Prostate gland (tissue), 2 donors: ENCODE measurements at regions not wholly inside any gene's neighbourhood (a gene's known extent, or its start where the extent isn't known, plus 50 kb on each side); places are given as distances from the start of the nearest gene placed in this dataset.

Experiments
- DNase-seq: peaks from one replicate; pipeline ENCODE4 v3.0.0-alpha.2; 2019; ENCODE audit warnings: low spot score
- H3K27ac ChIP-seq, 2 donors: fragments of 200-600 bp; sonication (generic); 2 replicates each; pipeline ENCODE4 v1.5.1; 2017 to 2019
- H3K27me3 ChIP-seq: fragments of 200-600 bp; sonication (generic); replicated peaks from 2 replicates; pipeline ENCODE4 v1.5.1; 2019; ENCODE audit not compliant: insufficient read depth
- H3K36me3 ChIP-seq, 2 donors: fragments of 200-600 bp; sonication (generic); 1 replicate in 1 of 2; 2 replicates in 1 of 2; pipeline versions ENCODE4 v1.5.1 to v1.8.1; 2017 to 2019
- H3K4me1 ChIP-seq: fragments of 200-600 bp; sonication (generic); replicated peaks from 2 replicates; pipeline ENCODE4 v1.5.1; 2019
- H3K4me3 ChIP-seq, 2 donors: fragments of 200-600 bp; sonication (generic); 2 replicates each; pipeline ENCODE4 v1.5.1; 2017 to 2019
- H3K9me3 ChIP-seq: fragments of 200-600 bp; sonication (generic); 2 replicates; pipeline ENCODE4 v1.5.1; 2017
- CTCF ChIP-seq, 4 experiments: fragments of 200-600 bp in 2 of 4; fragments of 450-650 bp in 2 of 4; sonication (generic) in 2 of 4; IDR thresholded peaks; 1 replicate in 3 of 4; 2 replicates in 1 of 4; pipeline ENCODE4 v1.5.1; 2016 to 2019; ENCODE audit warnings: antibody characterized with exemption in 4 of 4, mild to moderate bottlenecking in 2 of 4, moderate library complexity in 2 of 4
- POLR2A ChIP-seq: fragments of 450-650 bp; IDR thresholded peaks from one replicate; pipeline ENCODE4 v1.6.1; 2016; ENCODE audit warnings: antibody characterized with exemption, mild to moderate bottlenecking
- POLR2AphosphoS5 ChIP-seq: sonication (generic); formaldehyde crosslinking; IDR thresholded peaks from one replicate; pipeline ENCODE4 v1.6.1; 2017; ENCODE audit warnings: antibody characterized with exemption
- WGBS: methylation state at CpG from one replicate; pipeline ENCODE4 v1.1.5; 2018; 5-methylcytosine and 5-hydroxymethylcytosine counted together
- intact Hi-C: fragments of 100-400 bp; cut with DNase I; formaldehyde crosslinking; loops from one replicate; pipeline ENCODE4 v1.14.2; 2022

- TF ChIP-seq POLR2AphosphoS5 (no peak), POLR2A (no peak), CTCF (IDR thresholded peaks at IDR 0.05) (no peak)
- 91% methylated on average over 9 of the region's 9 CpGs for WGBS
- H3K9me3 ChIP-seq, result no peaks in the 10 kb centered on the region
- no peak for DNase-seq
- no peaks in the 10 kb centered on the region for H3K36me3 ChIP-seq
- H3K27ac ChIP-seq, result no peak overlapping the region
- no peaks in the 10 kb centered on the region for H3K27me3 ChIP-seq
- H3K4me3 ChIP-seq, result no peak overlapping the region
- intact Hi-C loops, result no loop called here
- no peaks in the 10 kb centered on the region for H3K4me1 ChIP-seq
Observed at GRCh38 chr2:6764968-6765723, 100.6 kb downstream of the CMPK2 start.

GRCh38 chr2:6769346-6769745 lies 96.4 kb downstream of the CMPK2 start:
- no peak for TF ChIP-seq POLR2AphosphoS5
- TF ChIP-seq CTCF (IDR thresholded peaks at IDR 0.05), result no peak
- Histone ChIP-seq H3K9me3 (no peaks in the 10 kb centered on the region), H3K27me3 (no peaks in the 10 kb centered on the region), H3K4me3 (no peak overlapping the region), H3K36me3 (no peaks in the 10 kb centered on the region), H3K27ac (no peak overlapping the region), H3K4me1 (no peaks in the 10 kb centered on the region)
- intact Hi-C loops, result no loop called here
- no peak for DNase-seq

GRCh38 chr2:6770006-6770405 lies 95.7 kb downstream of the CMPK2 start:
- Histone ChIP-seq H3K36me3 (no peaks in the 10 kb centered on the region), H3K4me3 (no peak overlapping the region), H3K27me3 (no peaks in the 10 kb centered on the region), H3K4me1 (no peaks in the 10 kb centered on the region), H3K27ac (no peak overlapping the region), H3K9me3 (no peaks in the 10 kb centered on the region)
- 76% methylated on average over 16 of the region's 16 CpGs for WGBS
- intact Hi-C loops, result no loop called here
- no peak for TF ChIP-seq CTCF (IDR thresholded peaks at IDR 0.05)
- no peak for DNase-seq

GRCh38 chr2:6771634-6772611 lies 93.8 kb downstream of the CMPK2 start:
- H3K4me1 ChIP-seq, result no peaks in the 10 kb centered on the region
- WGBS, result 61% methylated on average over 19 of the region's 19 CpGs
- DNase-seq, result no peak
- no peak overlapping the region for H3K4me3 ChIP-seq
- H3K36me3 ChIP-seq, result no peaks in the 10 kb centered on the region
- peaks cover 2% of the 10 kb centered on the region for H3K27me3 ChIP-seq
- H3K9me3 ChIP-seq, result no peaks in the 10 kb centered on the region
- TF ChIP-seq POLR2AphosphoS5 (no peak), POLR2A (no peak), CTCF (IDR thresholded peaks at IDR 0.05) (no peak)
- intact Hi-C loops, result no loop called here
- no peak overlapping the region for H3K27ac ChIP-seq
